ENCODE measurements at regions not wholly inside any gene's neighbourhood (a gene's known extent, or its start where the extent isn't known, plus 50 kb on each side); places are given as distances from the start of the nearest gene placed in this dataset.
"Not testable (repeated sequence)": the region's sequence is repeated elsewhere in the genome, so short reads cannot be mapped to it uniquely, and the experiment has no call there.

GRCh38 chr16:29346203-29346602 is 60.3 kb downstream of the NPIPB11 start:
- H3K4me3 ChIP-seq (ENCODE audit: low read depth in 1 of 2, low read length in 2 of 2); H3K27ac ChIP-seq (ENCODE audit: low read depth in 2 of 2, low read length in 1 of 2); H3K4me1 ChIP-seq (ENCODE audit: control insufficient read depth in 2 of 2, insufficient read depth in 2 of 2, low read length in 1 of 2); H3K9me3 ChIP-seq (ENCODE audit: control insufficient read depth in 2 of 2, insufficient read depth in 1 of 2, low read depth in 1 of 2, low read length in 1 of 2); H3K27me3 ChIP-seq (ENCODE audit: control insufficient read depth in 1 of 2, insufficient read depth in 2 of 2, low read length in 2 of 2); H3K36me3 ChIP-seq (ENCODE audit: control insufficient read depth in 2 of 2, insufficient read depth in 2 of 2, low read length in 1 of 2): not testable (repeated sequence)
- WGBS, 2 donors = 82 to 88% methylated on average over 2 of the region's 2 CpGs

- WGBS, 2 donors = 44 to 66% methylated on average over 3 to 4 of the region's 4 CpGs
- not testable (repeated sequence) for H3K4me1 ChIP-seq (ENCODE audit: control insufficient read depth in 2 of 2, insufficient read depth in 2 of 2, low read length in 1 of 2); H3K4me3 ChIP-seq (ENCODE audit: low read depth in 1 of 2, low read length in 2 of 2); H3K36me3 ChIP-seq (ENCODE audit: control insufficient read depth in 2 of 2, insufficient read depth in 2 of 2, low read length in 1 of 2); H3K27me3 ChIP-seq (ENCODE audit: control insufficient read depth in 1 of 2, insufficient read depth in 2 of 2, low read length in 2 of 2); H3K9me3 ChIP-seq (ENCODE audit: control insufficient read depth in 2 of 2, insufficient read depth in 1 of 2, low read depth in 1 of 2, low read length in 1 of 2)
- peak overlapping the region; percentile 60 to 82 for H3K27ac ChIP-seq (ENCODE audit: low read depth in 2 of 2, low read length in 1 of 2)
Observed at GRCh38 chr16:29342937-29343336, 63.6 kb downstream of the NPIPB11 start.

GRCh38 chr16:29340779-29341438 is 65.6 kb downstream of the NPIPB11 start:
- 57 to 71% methylated on average over 9 of the region's 9 CpGs for WGBS, 2 donors
- not testable (repeated sequence) for H3K4me1 ChIP-seq (ENCODE audit: control insufficient read depth in 2 of 2, insufficient read depth in 2 of 2, low read length in 1 of 2); H3K27me3 ChIP-seq (ENCODE audit: control insufficient read depth in 1 of 2, insufficient read depth in 2 of 2, low read length in 2 of 2); H3K9me3 ChIP-seq (ENCODE audit: control insufficient read depth in 2 of 2, insufficient read depth in 1 of 2, low read depth in 1 of 2, low read length in 1 of 2); H3K4me3 ChIP-seq (ENCODE audit: low read depth in 1 of 2, low read length in 2 of 2); H3K27ac ChIP-seq (ENCODE audit: low read depth in 2 of 2, low read length in 1 of 2); H3K36me3 ChIP-seq (ENCODE audit: control insufficient read depth in 2 of 2, insufficient read depth in 2 of 2, low read length in 1 of 2)

GRCh38 chr16:29340235-29340634 is 66.3 kb downstream of the NPIPB11 start:
- H3K27me3 ChIP-seq (ENCODE audit: control insufficient read depth in 1 of 2, insufficient read depth in 2 of 2, low read length in 2 of 2) = not testable (repeated sequence)
- 65 to 70% methylated on average over 3 of the region's 3 CpGs for WGBS, 2 donors

GRCh38 chr16:29338821-29339700 is 67.5 kb downstream of the NPIPB11 start:
- H3K9me3 ChIP-seq (ENCODE audit: control insufficient read depth in 2 of 2, insufficient read depth in 1 of 2, low read depth in 1 of 2, low read length in 1 of 2); H3K36me3 ChIP-seq (ENCODE audit: control insufficient read depth in 2 of 2, insufficient read depth in 2 of 2, low read length in 1 of 2); H3K27ac ChIP-seq (ENCODE audit: low read depth in 2 of 2, low read length in 1 of 2); H3K27me3 ChIP-seq (ENCODE audit: control insufficient read depth in 1 of 2, insufficient read depth in 2 of 2, low read length in 2 of 2); H3K4me3 ChIP-seq (ENCODE audit: low read depth in 1 of 2, low read length in 2 of 2); H3K4me1 ChIP-seq (ENCODE audit: control insufficient read depth in 2 of 2, insufficient read depth in 2 of 2, low read length in 1 of 2): not testable (repeated sequence)
- 84 to 88% methylated on average over 18 of the region's 18 CpGs for WGBS, 2 donors

More at GRCh38 chr16:29340235-29340634, 66.3 kb downstream of the NPIPB11 start:
- H3K4me1 ChIP-seq (ENCODE audit: control insufficient read depth in 2 of 2, insufficient read depth in 2 of 2, low read length in 1 of 2); H3K9me3 ChIP-seq (ENCODE audit: control insufficient read depth in 2 of 2, insufficient read depth in 1 of 2, low read depth in 1 of 2, low read length in 1 of 2); H3K27ac ChIP-seq (ENCODE audit: low read depth in 2 of 2, low read length in 1 of 2); H3K36me3 ChIP-seq (ENCODE audit: control insufficient read depth in 2 of 2, insufficient read depth in 2 of 2, low read length in 1 of 2); H3K4me3 ChIP-seq (ENCODE audit: low read depth in 1 of 2, low read length in 2 of 2): not testable (repeated sequence)

GRCh38 chr16:29337385-29337901 is 69.1 kb downstream of the NPIPB11 start:
- not testable (repeated sequence) for H3K4me3 ChIP-seq (ENCODE audit: low read depth in 1 of 2, low read length in 2 of 2); H3K4me1 ChIP-seq (ENCODE audit: control insufficient read depth in 2 of 2, insufficient read depth in 2 of 2, low read length in 1 of 2); H3K27me3 ChIP-seq (ENCODE audit: control insufficient read depth in 1 of 2, insufficient read depth in 2 of 2, low read length in 2 of 2); H3K27ac ChIP-seq (ENCODE audit: low read depth in 2 of 2, low read length in 1 of 2); H3K36me3 ChIP-seq (ENCODE audit: control insufficient read depth in 2 of 2, insufficient read depth in 2 of 2, low read length in 1 of 2); H3K9me3 ChIP-seq (ENCODE audit: control insufficient read depth in 2 of 2, insufficient read depth in 1 of 2, low read depth in 1 of 2, low read length in 1 of 2)
- 90 to 95% methylated on average over 18 of the region's 18 CpGs for WGBS, 2 donors

GRCh38 chr16:29335549-29335846 is 71.0 kb downstream of the NPIPB11 start:
- H3K4me3 ChIP-seq (ENCODE audit: low read depth in 1 of 2, low read length in 2 of 2); H3K4me1 ChIP-seq (ENCODE audit: control insufficient read depth in 2 of 2, insufficient read depth in 2 of 2, low read length in 1 of 2); H3K27me3 ChIP-seq (ENCODE audit: control insufficient read depth in 1 of 2, insufficient read depth in 2 of 2, low read length in 2 of 2); H3K36me3 ChIP-seq (ENCODE audit: control insufficient read depth in 2 of 2, insufficient read depth in 2 of 2, low read length in 1 of 2); H3K27ac ChIP-seq (ENCODE audit: low read depth in 2 of 2, low read length in 1 of 2); H3K9me3 ChIP-seq (ENCODE audit: control insufficient read depth in 2 of 2, insufficient read depth in 1 of 2, low read depth in 1 of 2, low read length in 1 of 2): not testable (repeated sequence)
- WGBS, 2 donors = 84 to 85% methylated on average over 8 to 10 of the region's 10 CpGs

GRCh38 chr16:29334776-29335548 is 71.5 kb downstream of the NPIPB11 start:
- H3K36me3 ChIP-seq (ENCODE audit: control insufficient read depth in 2 of 2, insufficient read depth in 2 of 2, low read length in 1 of 2); H3K27me3 ChIP-seq (ENCODE audit: control insufficient read depth in 1 of 2, insufficient read depth in 2 of 2, low read length in 2 of 2); H3K4me3 ChIP-seq (ENCODE audit: low read depth in 1 of 2, low read length in 2 of 2); H3K4me1 ChIP-seq (ENCODE audit: control insufficient read depth in 2 of 2, insufficient read depth in 2 of 2, low read length in 1 of 2); H3K9me3 ChIP-seq (ENCODE audit: control insufficient read depth in 2 of 2, insufficient read depth in 1 of 2, low read depth in 1 of 2, low read length in 1 of 2); H3K27ac ChIP-seq (ENCODE audit: low read depth in 2 of 2, low read length in 1 of 2): not testable (repeated sequence)
- 88 to 92% methylated on average over 10 to 17 of the region's 17 CpGs for WGBS, 2 donors

GRCh38 chr16:29333492-29334097 is 72.9 kb downstream of the NPIPB11 start:
- H3K36me3 ChIP-seq (ENCODE audit: control insufficient read depth in 2 of 2, insufficient read depth in 2 of 2, low read length in 1 of 2); H3K4me1 ChIP-seq (ENCODE audit: control insufficient read depth in 2 of 2, insufficient read depth in 2 of 2, low read length in 1 of 2); H3K4me3 ChIP-seq (ENCODE audit: low read depth in 1 of 2, low read length in 2 of 2); H3K27ac ChIP-seq (ENCODE audit: low read depth in 2 of 2, low read length in 1 of 2); H3K9me3 ChIP-seq (ENCODE audit: control insufficient read depth in 2 of 2, insufficient read depth in 1 of 2, low read depth in 1 of 2, low read length in 1 of 2); H3K27me3 ChIP-seq (ENCODE audit: control insufficient read depth in 1 of 2, insufficient read depth in 2 of 2, low read length in 2 of 2): not testable (repeated sequence)
- WGBS, 2 donors = 91 to 94% methylated on average over 15 to 20 of the region's 20 CpGs

Data from esophagus (tissue), 2 donors.